GM18505 (cell line): ENCODE measurements at regions not wholly inside any gene's neighbourhood (a gene's known extent, or its start where the extent isn't known, plus 50 kb on each side); places are given as distances from the start of the nearest gene placed in this dataset.
"Not testable (repeated sequence)": the region's sequence is repeated elsewhere in the genome, so short reads cannot be mapped to it uniquely, and the experiment has no call there.

Experiments used
- ATAC-seq: cut with Tn5 transposase; IDR thresholded peaks from one replicate; pipeline ENCODE4 v1.9.1; 2021; ENCODE audit not compliant: unreplicated experiment
- POLR2A ChIP-seq: IDR thresholded peaks from 4 replicates; pipeline ENCODE4 v1.6.1; 2011; ENCODE audit warnings: borderline replicate concordance; ENCODE audit not compliant: insufficient read depth, insufficient read length; ENCODE audit errors: extremely low read depth

DNA sequence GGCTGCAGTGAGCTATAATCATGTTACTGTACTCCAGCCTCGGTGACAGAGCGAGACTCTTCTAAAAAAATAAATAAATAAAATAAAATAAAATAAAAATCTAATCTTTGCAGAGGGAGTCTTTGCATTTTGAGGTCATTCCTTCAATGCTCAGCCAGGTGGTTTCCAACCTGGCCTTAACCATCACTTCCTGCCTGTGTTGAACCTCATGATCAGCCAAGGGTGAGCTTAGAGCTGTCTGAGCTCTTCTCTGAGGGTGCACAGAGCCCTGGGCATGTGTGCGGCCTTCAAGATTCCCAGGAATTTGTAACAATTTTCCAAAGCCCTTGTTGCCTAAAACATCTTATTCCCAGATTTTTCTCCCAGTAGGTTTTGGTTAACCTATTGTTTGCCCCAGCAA, 94.3 kb downstream of the KCNJ12 start:
- not testable (repeated sequence) for ATAC-seq

DNA sequence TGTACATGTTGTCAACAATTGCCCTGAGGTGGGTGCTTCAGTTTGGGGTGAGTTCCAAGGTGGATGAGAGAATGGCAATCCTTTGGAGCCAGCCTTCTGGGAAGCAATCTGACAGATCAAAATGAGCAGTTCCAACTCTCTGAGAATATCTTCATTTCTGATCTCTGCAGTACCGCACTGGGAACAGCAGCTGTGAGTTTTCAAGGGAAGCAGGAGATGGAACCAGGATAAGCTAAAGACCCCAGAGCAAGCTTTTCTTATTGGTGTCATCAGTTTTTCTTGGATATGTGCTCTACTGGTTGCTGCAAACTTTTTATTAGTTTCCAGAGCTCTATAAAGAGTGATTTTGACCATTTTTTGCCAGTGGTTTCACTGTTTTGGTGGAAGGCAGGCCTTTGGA, 94.7 kb downstream of the KCNJ12 start:
- ATAC-seq = no peak
- no peak for TF ChIP-seq POLR2A

DNA sequence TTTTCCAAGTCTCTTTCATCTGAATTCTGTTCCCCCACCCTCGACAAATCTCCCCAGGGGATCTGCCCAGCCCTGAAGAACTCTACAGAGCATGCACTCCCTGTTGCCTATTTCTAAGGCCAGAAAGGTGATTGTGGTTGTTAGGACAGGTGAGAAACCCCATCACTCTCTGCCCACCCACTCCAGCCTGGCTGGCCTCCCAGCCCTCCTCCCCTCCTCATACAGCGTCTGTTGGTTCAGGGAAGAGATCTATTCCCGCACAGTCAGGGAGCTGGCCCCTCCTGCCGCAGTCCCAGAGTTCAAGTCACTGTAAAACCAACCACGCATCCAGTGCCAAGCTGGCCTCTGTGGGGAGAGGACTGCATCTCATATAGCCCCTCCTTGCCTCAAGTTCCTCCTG, 98.7 kb downstream of the KCNJ12 start:
- ATAC-seq = no peak
- no peak for TF ChIP-seq POLR2A

GRCh38 chr17:21475571-21475970, 99.4 kb downstream of the KCNJ12 start:
- no peak for TF ChIP-seq POLR2A
- ATAC-seq = no peak

DNA sequence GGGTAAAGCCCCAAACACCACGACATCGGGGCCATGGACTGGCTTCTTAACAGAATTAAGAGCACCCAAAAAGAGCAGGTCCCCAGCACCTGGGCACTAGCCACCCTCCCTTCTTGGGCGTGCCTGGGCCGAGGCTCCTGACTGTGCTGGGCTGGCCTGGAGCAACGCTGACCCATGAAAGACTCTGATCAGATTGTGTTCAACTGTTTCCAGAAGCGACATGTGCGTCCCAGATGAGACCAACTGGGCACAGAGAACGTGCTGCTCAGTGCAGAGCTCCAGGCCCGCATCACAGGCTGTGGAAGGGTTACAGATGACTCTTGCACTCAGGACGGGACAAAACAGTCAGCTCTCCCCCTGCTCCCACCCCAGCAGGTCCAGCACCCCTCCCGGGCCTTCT, 100.7 kb downstream of the KCNJ12 start:
- no peak for TF ChIP-seq POLR2A
- no peak for ATAC-seq

DNA sequence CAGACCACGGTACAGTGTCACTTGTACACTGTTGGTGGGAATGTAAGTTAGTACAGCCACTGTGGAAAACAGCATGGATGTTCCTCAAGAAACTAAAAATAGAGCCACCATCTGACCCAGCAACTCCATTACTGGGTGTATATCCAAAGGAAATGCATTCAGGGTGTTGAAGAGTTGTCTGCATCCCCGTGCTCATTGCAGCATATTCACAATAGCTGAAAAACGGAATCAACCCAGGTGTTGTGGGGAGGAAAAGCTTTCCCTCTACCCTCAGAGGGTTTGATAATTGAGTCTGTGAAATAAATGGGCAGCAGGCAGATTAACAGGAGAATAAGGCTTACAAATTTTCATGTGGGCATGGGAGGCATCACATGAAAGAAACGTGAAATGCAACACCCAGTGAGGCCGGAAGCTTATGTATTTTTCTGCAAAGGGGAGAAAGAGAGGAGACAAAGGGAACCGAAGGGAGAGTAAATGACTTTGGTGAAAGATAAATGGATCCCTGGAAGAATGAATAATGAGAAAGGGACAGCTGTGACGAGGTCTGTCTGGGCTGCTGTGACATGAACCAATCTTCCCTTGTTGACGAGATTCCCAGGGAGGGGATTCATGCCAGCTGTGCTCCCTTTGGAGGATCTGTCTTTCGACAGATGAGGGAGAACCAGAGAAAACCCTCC, 106.2 kb downstream of the KCNJ12 start:
- ATAC-seq = no peak
- no peak for TF ChIP-seq POLR2A

- ATAC-seq = not testable (repeated sequence)
Measured at GRCh38 chr17:21488043-21488442, 111.9 kb downstream of the KCNJ12 start.

GRCh38 chr17:21493993-21494392, 117.8 kb downstream of the KCNJ12 start:
- ATAC-seq = no peak
- TF ChIP-seq POLR2A = no peak

GRCh38 chr17:21495281-21495680, 119.1 kb downstream of the KCNJ12 start:
- no peak for ATAC-seq
- no peak for TF ChIP-seq POLR2A

DNA sequence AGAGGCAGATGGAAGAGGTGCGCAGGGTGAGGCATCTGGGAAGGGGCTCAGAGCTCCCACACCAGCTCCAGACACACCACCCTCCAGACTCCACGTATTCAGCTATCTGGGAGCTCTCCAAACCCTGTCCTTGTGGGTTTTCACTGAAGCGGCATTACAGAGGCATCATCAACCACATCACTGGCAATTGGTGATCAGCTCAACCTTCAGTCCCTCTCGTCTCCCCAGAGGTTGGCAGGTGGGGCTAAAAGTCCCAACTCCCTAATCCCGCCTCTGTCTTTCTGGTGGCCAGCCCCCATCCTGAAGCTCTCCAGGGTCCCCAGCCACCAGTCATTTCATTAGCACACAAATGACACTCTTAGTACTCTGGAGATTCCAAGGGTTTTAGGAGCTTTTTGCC, 123.9 kb downstream of the KCNJ12 start:
- no peak for TF ChIP-seq POLR2A
- no peak for ATAC-seq

- not testable (repeated sequence) for ATAC-seq
Measured at GRCh38 chr17:21501927-21502700, 126.0 kb downstream of the KCNJ12 start.

DNA sequence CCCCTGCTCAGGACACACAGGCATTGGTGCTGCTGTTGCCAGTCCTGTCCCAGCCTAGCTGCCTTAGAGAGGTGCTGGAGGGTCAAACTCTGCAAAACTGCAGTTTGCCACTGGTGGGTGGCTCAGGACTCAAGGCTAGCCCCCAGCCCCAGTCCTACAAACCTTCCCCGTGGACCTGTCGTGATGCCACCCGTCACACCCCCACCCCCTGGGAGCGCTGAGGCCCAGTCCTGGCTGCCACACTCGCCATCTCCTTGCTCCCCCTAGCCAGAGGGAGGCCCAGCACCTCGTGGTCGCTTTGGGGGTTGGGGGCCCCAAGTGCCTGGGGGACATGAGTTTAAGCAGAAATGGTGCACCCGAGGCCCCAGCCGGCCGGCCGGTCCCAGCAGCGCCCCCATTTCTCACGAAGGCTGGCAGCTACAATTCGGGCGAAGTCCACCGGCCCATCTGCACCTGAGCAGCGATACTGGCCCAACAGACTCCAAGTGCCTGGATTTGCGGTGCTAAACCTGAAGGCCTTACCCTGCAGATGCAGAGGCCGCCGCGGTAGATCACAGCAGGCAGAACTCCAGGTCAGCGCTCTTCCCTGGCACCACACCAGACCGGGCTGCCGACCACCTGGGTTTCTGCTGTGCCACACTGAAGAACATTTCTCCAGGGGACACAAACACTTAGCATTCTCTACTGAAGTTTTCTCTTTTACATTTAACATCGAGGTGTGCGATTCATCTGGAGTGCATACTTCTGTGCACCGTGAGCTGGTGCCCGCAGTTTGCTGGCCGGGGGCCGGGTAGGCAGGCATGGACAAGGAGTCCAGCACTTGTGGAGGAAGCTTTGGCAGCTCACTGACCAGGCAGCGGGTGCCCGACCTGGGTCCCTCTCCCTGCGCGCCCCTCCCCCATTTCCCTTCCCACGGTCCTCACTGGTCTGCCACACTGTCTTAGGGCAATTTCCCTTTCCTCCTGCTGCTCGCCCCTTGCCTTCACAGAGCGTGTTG, 130.0 kb downstream of the KCNJ12 start:
- no peak for TF ChIP-seq POLR2A
- ATAC-seq = no peak

DNA sequence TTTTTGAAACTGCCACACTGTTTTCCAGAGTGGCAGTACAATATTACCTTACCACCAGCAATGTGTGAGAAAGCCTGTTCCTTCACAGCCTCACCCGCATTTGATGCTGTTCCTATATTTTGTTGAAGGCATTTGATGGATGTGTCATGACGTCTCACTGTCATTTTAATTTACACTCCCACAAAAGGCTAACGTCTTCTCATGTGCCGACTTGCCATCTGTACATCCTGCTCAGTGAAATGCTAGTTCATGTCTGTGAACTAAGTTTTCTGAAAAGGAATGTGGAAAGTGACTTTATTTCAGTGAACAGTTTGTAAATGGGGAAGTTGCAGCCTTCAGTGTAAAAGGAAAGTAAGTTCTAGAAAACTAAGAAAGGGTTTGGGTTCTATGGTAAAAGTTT, 131.6 kb downstream of the KCNJ12 start:
- ATAC-seq = not testable (repeated sequence)

DNA sequence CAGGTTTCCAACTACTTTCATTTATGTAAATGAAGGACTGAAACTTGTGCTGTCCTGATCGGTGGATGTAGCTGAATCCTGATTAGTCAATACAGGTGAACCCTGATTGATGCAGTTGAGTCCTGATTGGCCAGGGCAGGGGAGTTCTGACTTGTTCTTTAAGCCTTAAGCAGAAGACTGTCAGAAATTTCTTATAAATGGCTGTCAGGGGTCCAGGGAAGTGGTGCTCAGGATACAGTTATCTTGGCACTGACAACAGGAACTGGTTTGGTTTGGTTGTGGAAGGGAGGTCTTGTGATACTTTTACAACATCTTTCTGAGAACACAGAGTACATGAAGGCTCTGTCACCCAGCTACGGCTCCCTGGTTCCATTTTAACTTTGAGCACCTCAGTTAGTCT, 132.1 kb downstream of the KCNJ12 start:
- TF ChIP-seq POLR2A = no peak
- ATAC-seq = no peak

- not testable (repeated sequence) for ATAC-seq
Measured at GRCh38 chr17:21509356-21509755, 133.2 kb downstream of the KCNJ12 start.
